ENCODE measurements at regions not wholly inside any gene's neighbourhood (a gene's known extent, or its start where the extent isn't known, plus 50 kb on each side); places are given as distances from the start of the nearest gene placed in this dataset.

- TF ChIP-seq CTCF (IDR thresholded peaks at IDR 0.05), result no peak
- no peak for TF ChIP-seq POLR2A (IDR thresholded peaks at IDR 0.05)
Measured at GRCh38 chr18:54004828-54005227, 219.6 kb downstream of the MBD2 start.

Data from thyroid gland (tissue), 4 donors.